Ishikawa (cell line): ENCODE measurements at regions not wholly inside any gene's neighbourhood (a gene's known extent, or its start where the extent isn't known, plus 50 kb on each side); places are given as distances from the start of the nearest gene placed in this dataset.

Experiments used
- EGR1 ChIP-seq: IDR thresholded peaks from 2 replicates; pipeline ENCODE4 v1.6.1; 2012
- EP300 ChIP-seq: IDR thresholded peaks from 2 replicates; pipeline ENCODE4 v1.6.1; 2012; ENCODE audit warnings: borderline replicate concordance
- FOXM1 ChIP-seq: IDR thresholded peaks from 2 replicates; pipeline ENCODE4 v1.6.1; 2012; ENCODE audit warnings: low read depth, borderline replicate concordance
- MAX ChIP-seq: IDR thresholded peaks from 2 replicates; pipeline ENCODE4 v1.6.1; 2012
- RAD21 ChIP-seq: IDR thresholded peaks from 2 replicates; pipeline ENCODE4 v1.6.1; 2012; ENCODE audit warnings: low read depth
- REST ChIP-seq: IDR thresholded peaks from 2 replicates; pipeline ENCODE4 v1.6.1; 2012; ENCODE audit warnings: low read depth, mild to moderate bottlenecking
- TAF1 ChIP-seq: IDR thresholded peaks from 2 replicates; pipeline ENCODE4 v1.6.1; 2012; ENCODE audit warnings: low read depth, mild to moderate bottlenecking
- TCF12 ChIP-seq: IDR thresholded peaks from 2 replicates; pipeline ENCODE4 v1.6.1; 2012; ENCODE audit warnings: low read depth
- TEAD4 ChIP-seq: IDR thresholded peaks from 2 replicates; pipeline ENCODE4 v1.6.1; 2012
- YY1 ChIP-seq: IDR thresholded peaks from 2 replicates; pipeline ENCODE4 v1.6.1; 2012; ENCODE audit warnings: low read depth

GRCh38 chr14:83838226-83838625 is 1691.7 kb upstream of the FLRT2 start:
- TF ChIP-seq FOXM1 (no peak), YY1 (no peak), MAX (no peak), TEAD4 (no peak), RAD21 (no peak), TCF12 (no peak), EP300 (no peak), REST (no peak), TAF1 (no peak), EGR1 (no peak)
